Ovary (tissue), 3 donors: ENCODE measurements at regions not wholly inside any gene's neighbourhood (a gene's known extent, or its start where the extent isn't known, plus 50 kb on each side); places are given as distances from the start of the nearest gene placed in this dataset.

ENCODE experiments used
- EP300 ChIP-seq: sonication (generic); formaldehyde crosslinking; IDR thresholded peaks from one replicate; pipeline ENCODE4 v1.6.1; 2017; ENCODE audit warnings: antibody characterized with exemption
- TF ChIP-seq, protein P1 (sequence below), 3 donors: fragments of 450-650 bp in 2 of 3; fragments of 200-600 bp in 1 of 3; IDR thresholded peaks; one replicate each; pipeline versions ENCODE4 v1.5.1 to v1.8.0; 2016 to 2022; ENCODE audit warnings: antibody characterized with exemption in 3 of 3, mild to moderate bottlenecking in 1 of 3
- donor health status: DM: no; HTN: no; CAD: no.

DNA sequence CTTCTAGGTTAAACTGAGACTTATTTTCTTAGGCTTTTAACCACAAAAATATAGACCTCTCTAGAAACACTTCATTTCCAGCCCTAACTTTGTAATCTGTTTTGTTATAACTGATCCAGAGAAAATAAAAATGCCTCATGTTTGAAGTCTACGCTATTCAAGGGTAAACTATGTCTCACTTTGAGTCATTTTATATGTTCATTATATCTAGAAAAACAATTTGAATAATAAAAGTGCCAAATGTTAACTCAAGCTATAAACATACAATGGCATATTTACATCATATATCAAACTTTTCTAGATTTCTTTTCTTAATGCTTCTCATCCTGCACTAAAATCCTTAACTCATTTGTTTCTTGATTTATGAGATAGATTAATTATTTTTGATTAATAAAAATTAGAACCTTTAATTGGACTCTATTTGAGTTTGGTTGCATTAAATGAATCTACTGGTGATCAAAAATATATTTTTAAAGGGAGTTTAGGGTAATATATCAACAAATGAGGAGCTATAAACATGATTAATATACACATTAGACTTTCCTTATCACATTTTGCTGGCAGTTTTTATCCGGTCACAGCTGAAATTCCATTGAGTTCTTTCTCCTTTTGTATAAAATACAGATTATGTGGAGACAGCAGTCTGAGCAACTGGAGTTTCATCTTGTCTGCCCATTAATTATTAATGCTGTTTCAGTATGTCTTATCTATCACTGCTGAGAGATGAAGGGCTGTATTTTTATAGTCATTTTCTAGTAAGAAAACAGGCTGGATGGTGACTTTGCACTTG is 246.5 kb downstream of the TBX18 start:
- TF ChIP-seq, protein P1, sequence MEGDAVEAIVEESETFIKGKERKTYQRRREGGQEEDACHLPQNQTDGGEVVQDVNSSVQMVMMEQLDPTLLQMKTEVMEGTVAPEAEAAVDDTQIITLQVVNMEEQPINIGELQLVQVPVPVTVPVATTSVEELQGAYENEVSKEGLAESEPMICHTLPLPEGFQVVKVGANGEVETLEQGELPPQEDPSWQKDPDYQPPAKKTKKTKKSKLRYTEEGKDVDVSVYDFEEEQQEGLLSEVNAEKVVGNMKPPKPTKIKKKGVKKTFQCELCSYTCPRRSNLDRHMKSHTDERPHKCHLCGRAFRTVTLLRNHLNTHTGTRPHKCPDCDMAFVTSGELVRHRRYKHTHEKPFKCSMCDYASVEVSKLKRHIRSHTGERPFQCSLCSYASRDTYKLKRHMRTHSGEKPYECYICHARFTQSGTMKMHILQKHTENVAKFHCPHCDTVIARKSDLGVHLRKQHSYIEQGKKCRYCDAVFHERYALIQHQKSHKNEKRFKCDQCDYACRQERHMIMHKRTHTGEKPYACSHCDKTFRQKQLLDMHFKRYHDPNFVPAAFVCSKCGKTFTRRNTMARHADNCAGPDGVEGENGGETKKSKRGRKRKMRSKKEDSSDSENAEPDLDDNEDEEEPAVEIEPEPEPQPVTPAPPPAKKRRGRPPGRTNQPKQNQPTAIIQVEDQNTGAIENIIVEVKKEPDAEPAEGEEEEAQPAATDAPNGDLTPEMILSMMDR (IDR thresholded peaks at IDR 0.05), result no peak
- no peak for TF ChIP-seq EP300
